ENCODE measurements at regions not wholly inside any gene's neighbourhood (a gene's known extent, or its start where the extent isn't known, plus 50 kb on each side); places are given as distances from the start of the nearest gene placed in this dataset.

DNA sequence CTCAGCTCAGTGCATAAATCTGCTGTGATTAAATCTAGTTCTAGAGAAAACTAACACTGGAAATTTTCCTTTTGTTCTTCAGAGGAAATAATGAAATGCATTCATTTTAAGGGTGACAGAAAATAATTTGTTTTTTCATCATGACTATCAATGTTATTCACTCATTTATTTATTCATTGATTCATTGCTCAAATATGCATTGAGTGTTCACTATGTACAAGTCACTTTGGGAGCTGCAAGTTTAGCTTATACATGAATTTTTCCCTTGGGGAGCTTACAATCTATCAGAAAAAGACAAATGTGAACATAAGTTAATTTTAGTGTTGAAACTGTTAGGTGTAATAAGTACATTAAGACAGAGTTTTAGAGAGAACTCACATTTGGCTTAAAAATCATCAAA, 897.8 kb downstream of the CENPC start:
- Histone ChIP-seq H3K9me3 (no peaks in the 10 kb centered on the region), H3K36me3 (no peaks in the 10 kb centered on the region), H3K27ac (no peak overlapping the region), H3K27me3 (no peaks in the 10 kb centered on the region), H3K4me1 (no peaks in the 10 kb centered on the region), H3K4me3 (no peak overlapping the region)
- TF ChIP-seq EP300 (IDR thresholded peaks at IDR 0.05) = no peak
- no peak for TF ChIP-seq POLR2A (IDR thresholded peaks at IDR 0.05)
- TF ChIP-seq, protein P1, sequence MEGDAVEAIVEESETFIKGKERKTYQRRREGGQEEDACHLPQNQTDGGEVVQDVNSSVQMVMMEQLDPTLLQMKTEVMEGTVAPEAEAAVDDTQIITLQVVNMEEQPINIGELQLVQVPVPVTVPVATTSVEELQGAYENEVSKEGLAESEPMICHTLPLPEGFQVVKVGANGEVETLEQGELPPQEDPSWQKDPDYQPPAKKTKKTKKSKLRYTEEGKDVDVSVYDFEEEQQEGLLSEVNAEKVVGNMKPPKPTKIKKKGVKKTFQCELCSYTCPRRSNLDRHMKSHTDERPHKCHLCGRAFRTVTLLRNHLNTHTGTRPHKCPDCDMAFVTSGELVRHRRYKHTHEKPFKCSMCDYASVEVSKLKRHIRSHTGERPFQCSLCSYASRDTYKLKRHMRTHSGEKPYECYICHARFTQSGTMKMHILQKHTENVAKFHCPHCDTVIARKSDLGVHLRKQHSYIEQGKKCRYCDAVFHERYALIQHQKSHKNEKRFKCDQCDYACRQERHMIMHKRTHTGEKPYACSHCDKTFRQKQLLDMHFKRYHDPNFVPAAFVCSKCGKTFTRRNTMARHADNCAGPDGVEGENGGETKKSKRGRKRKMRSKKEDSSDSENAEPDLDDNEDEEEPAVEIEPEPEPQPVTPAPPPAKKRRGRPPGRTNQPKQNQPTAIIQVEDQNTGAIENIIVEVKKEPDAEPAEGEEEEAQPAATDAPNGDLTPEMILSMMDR (IDR thresholded peaks at IDR 0.05) = no peak
- no peak for TF ChIP-seq POLR2AphosphoS5 (IDR thresholded peaks at IDR 0.05)
- no peak for ATAC-seq

DNA sequence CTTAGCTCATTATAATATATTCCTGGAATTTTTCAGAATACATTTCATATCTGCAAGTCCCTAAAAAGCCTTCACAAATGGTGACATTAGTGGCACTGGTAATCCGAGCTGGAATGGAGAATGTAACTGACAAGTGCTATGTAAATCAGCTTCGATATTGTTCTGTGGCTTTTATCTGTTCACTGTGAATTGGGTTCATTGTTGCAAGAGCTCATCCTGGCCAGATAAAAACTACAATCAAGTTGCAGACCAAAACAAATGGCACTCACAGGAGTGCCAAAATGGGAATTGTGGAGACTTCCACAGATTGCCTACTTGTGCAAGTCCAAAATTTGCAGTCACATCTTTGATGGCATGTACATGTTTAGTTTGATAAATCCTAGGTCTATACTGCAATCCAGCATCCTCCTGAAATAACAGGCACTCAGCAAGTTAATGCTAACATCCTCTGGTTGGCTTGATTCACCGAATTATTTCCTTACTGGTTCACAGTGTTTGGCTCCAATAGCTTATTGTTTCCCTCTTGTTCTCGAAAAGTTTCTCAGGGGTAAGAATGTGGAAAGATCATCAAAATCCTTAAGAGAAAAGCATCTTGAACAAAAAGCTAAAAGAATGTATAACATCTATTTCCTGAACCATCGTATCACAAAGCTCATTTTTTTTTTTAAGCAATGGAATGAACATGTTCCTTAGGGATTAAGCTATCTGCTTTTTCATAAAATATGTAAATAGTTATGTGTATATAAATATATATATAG, 904.9 kb downstream of the CENPC start:
- TF ChIP-seq, protein P1 (IDR thresholded peaks at IDR 0.05) = no peak
- TF ChIP-seq POLR2AphosphoS5 (IDR thresholded peaks at IDR 0.05) (no peak), POLR2A (IDR thresholded peaks at IDR 0.05) (no peak), EP300 (IDR thresholded peaks at IDR 0.05) (no peak)
- Histone ChIP-seq H3K9me3 (no peaks in the 10 kb centered on the region), H3K27ac (no peak overlapping the region), H3K4me1 (no peaks in the 10 kb centered on the region), H3K4me3 (no peak overlapping the region), H3K36me3 (no peaks in the 10 kb centered on the region), H3K27me3 (no peaks in the 10 kb centered on the region)
- 37 to 61% methylated on average over 5 of the region's 5 CpGs for WGBS, 2 donors (ENCODE audit: low coverage in 1 of 2)
- no peak for ATAC-seq

DNA sequence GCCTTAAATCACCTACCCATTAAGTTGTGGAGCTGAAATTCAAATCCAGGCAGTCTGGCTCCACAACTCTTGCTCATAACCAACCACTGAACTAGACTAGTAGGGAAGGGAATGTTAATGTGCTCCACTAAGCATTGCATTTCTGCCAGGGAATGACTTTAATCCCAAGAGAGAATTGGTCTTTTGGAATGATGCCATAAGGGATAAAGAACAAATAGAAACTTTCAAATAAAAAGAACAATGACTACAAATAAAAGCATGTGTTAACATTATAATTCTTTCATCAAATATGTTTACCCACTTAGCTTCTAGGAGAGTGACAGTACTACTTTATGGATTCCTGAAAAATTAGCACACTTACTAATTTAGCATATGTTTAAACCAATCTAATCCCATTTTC, 905.9 kb downstream of the CENPC start:
- TF ChIP-seq POLR2AphosphoS5 (IDR thresholded peaks at IDR 0.05) (no peak), EP300 (IDR thresholded peaks at IDR 0.05) (no peak), POLR2A (IDR thresholded peaks at IDR 0.05) (no peak)
- TF ChIP-seq, protein P1 (IDR thresholded peaks at IDR 0.05) = no peak
- Histone ChIP-seq H3K36me3 (no peaks in the 10 kb centered on the region), H3K9me3 (no peaks in the 10 kb centered on the region), H3K27ac (no peak overlapping the region), H3K4me3 (no peak overlapping the region), H3K27me3 (no peaks in the 10 kb centered on the region), H3K4me1 (no peaks in the 10 kb centered on the region)
- no peak for ATAC-seq

DNA sequence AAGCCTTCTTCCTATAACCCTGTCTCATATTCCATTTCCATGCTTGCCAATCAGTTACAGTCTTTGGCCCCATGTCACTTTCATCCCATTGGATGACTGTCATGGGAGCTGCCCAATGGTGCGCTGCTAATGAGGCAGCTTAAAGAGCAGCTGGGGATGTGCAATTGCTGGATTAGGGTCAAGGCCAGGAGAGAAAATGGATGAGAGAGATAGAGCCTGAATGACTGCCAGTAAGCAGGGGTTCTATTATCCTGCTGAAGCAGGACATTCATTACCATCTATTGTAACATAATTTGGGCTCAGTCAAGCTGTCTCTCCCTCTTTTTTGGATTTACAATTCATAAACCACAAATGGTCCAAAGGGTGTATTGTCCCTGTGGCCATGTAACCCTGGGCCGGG, 909.0 kb downstream of the CENPC start:
- Histone ChIP-seq H3K4me1 (no peaks in the 10 kb centered on the region), H3K27me3 (no peaks in the 10 kb centered on the region), H3K36me3 (no peaks in the 10 kb centered on the region), H3K4me3 (no peak overlapping the region), H3K27ac (no peak overlapping the region), H3K9me3 (no peaks in the 10 kb centered on the region)
- WGBS, 2 donors (ENCODE audit: low coverage in 1 of 2) = 0 to 41% methylated on average over 1 to 2 of the region's 2 CpGs
- no peak for ATAC-seq
- TF ChIP-seq POLR2AphosphoS5 (IDR thresholded peaks at IDR 0.05) (no peak), POLR2A (IDR thresholded peaks at IDR 0.05) (no peak), EP300 (IDR thresholded peaks at IDR 0.05) (no peak)
- TF ChIP-seq, protein P1 (IDR thresholded peaks at IDR 0.05) = no peak

DNA sequence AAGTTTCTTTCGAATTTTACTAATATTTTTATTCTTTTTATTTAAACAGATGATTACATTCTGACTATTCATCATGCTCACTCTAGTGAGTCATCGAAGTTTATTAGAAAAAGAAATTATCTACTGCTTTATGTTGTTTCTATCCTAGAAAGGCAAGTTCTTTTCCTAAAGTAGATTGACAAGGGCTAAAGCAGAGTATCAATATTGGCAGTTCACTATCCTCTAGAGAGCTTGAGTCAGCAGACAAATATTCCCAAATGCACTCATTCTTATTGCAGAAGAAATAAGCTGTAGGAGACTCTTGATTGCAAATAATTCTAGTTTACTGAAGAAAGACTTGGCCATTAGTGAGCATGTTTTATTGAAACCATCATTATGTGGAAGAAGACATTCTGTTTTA, 911.8 kb downstream of the CENPC start:
- Histone ChIP-seq H3K4me1 (no peaks in the 10 kb centered on the region), H3K27ac (no peak overlapping the region), H3K4me3 (no peak overlapping the region), H3K27me3 (no peaks in the 10 kb centered on the region), H3K36me3 (no peaks in the 10 kb centered on the region), H3K9me3 (no peaks in the 10 kb centered on the region)
- ATAC-seq = no peak
- 68 to 78% methylated on average over 2 of the region's 2 CpGs for WGBS, 2 donors (ENCODE audit: low coverage in 1 of 2)
- TF ChIP-seq POLR2A (IDR thresholded peaks at IDR 0.05) (no peak), EP300 (IDR thresholded peaks at IDR 0.05) (no peak), POLR2AphosphoS5 (IDR thresholded peaks at IDR 0.05) (no peak)
- TF ChIP-seq, protein P1 (IDR thresholded peaks at IDR 0.05) = no peak
